K562 (cell line): ENCODE measurements at regions not wholly inside any gene's neighbourhood (a gene's known extent, or its start where the extent isn't known, plus 50 kb on each side); places are given as distances from the start of the nearest gene placed in this dataset.
A peak's percentile ranks its signal among the peaks of the same experiment; 100 is the strongest.

Experiments used
- ATAC-seq: fragments of 200-7000 bp; cut with Tn5 transposase; 3 replicates; pipeline ENCODE4 v1.9.1; 2020; ENCODE audit warnings: moderate library complexity
- BruUV-seq: library from RNA; stranded (reverse); fragments of 400-500 nt; replicated peaks from 2 replicates; lab custom pipeline; 2021; lab: Mats Ljungman, UMichigan
- CTCF ChIA-PET: fragments of 300-600 bp; formaldehyde crosslinking; extraction: SDS; loops from one replicate; lab custom pipeline; 2021; ENCODE audit warnings: low intra/inter-chr PET ratio; lab: Yijun Ruan, JAX
- POLR2A ChIA-PET: fragments of 300-600, 350-650 bp; sonication (Branson Sonifier 250); formaldehyde crosslinking; extraction: SDS; loops from one replicate; lab custom pipeline; 2021; ENCODE audit warnings: antibody characterized with exemption, inconsistent platforms; lab: Yijun Ruan, JAX
- DNase-seq, 4 experiments: peaks; one replicate each; pipeline versions ENCODE4 v3.0.0 to v3.0.0-alpha.2; 2011 to 2018; ENCODE audit warnings: low spot score in 3 of 4, mixed read lengths in 3 of 4; ENCODE audit errors: extremely low read depth in 1 of 4
- FAIRE-seq: peaks from 2 replicates; lab custom pipeline; 2011; peaks lifted over from hg19 to GRCh38; lab: Jason Lieb, UNC
- H2AFZ ChIP-seq: 2 replicates; pipeline ENCODE4 v1.6.0; 2011; ENCODE audit warnings: low read depth, low read length, control low read depth, inconsistent platforms
- H3K27ac ChIP-seq: fragments of 200-600 bp; 3 replicates; pipeline ENCODE4 v1.8.0; 2011; ENCODE audit warnings: low read depth, mild to moderate bottlenecking, control low read depth, inconsistent platforms, low read length, moderate library complexity, mixed read lengths; ENCODE audit errors: extremely low read depth
- H3K27me3 ChIP-seq, 2 experiments: fragments of 300-600 bp in 1 of 2; 2 replicates in 1 of 2; 3 replicates in 1 of 2; pipeline versions ENCODE4 v1.6.0 to v1.8.0; 2011; ENCODE audit warnings: inconsistent platforms in 2 of 2, low read length in 2 of 2, mild to moderate bottlenecking in 1 of 2, mixed read lengths in 1 of 2, moderate library complexity in 1 of 2; ENCODE audit not compliant: control insufficient read depth in 2 of 2, insufficient read depth in 2 of 2
- H3K36me3 ChIP-seq: fragments of 300-600 bp; 3 replicates; pipeline ENCODE4 v1.8.0; 2011; ENCODE audit warnings: mild to moderate bottlenecking, low read length, inconsistent platforms; ENCODE audit not compliant: control insufficient read depth, insufficient read depth
- H3K4me1 ChIP-seq, 2 experiments: fragments of 200-600 bp in 1 of 2; replicated peaks in 1 of 2; 2 replicates in 1 of 2; 3 replicates in 1 of 2; pipeline versions ENCODE4 v1.5.1 to v1.8.0; 2011; ENCODE audit warnings: inconsistent platforms in 2 of 2, low read length in 2 of 2, mild to moderate bottlenecking in 1 of 2, mixed read lengths in 1 of 2, moderate library complexity in 1 of 2; ENCODE audit not compliant: control insufficient read depth in 2 of 2, insufficient read depth in 2 of 2
- H3K4me2 ChIP-seq: 2 replicates; pipeline ENCODE4 v1.6.1; 2011; ENCODE audit warnings: low read length, control low read depth, inconsistent platforms, mixed read lengths; ENCODE audit not compliant: insufficient read depth
- H3K4me3 ChIP-seq: fragments of 200-600 bp; sonication (generic), shearing (Covaris generic); 2 replicates; pipeline ENCODE4 v1.5.1; 2016; ENCODE audit warnings: control low read depth, inconsistent platforms
- H3K79me2 ChIP-seq: fragments of 200-600 bp; 3 replicates; pipeline ENCODE4 v1.8.0; 2011; ENCODE audit warnings: low read length, inconsistent platforms; ENCODE audit not compliant: control insufficient read depth, insufficient read depth
- H3K9ac ChIP-seq, 2 experiments: 2 replicates each; pipeline versions ENCODE4 v1.6.0 to v1.6.1; 2011; ENCODE audit warnings: low read depth in 2 of 2, low read length in 2 of 2, control low read depth in 1 of 2, inconsistent platforms in 1 of 2, mild to moderate bottlenecking in 1 of 2, mixed read lengths in 1 of 2; ENCODE audit not compliant: insufficient read depth in 1 of 2
- H3K9me1 ChIP-seq: one replicate; pipeline ENCODE4 v1.6.0; 2011; ENCODE audit warnings: inconsistent platforms, mild to moderate bottlenecking, low read length, moderate library complexity; ENCODE audit not compliant: control insufficient read depth, insufficient read depth
- H3K9me3 ChIP-seq: replicated peaks from 2 replicates; pipeline ENCODE4 v1.5.1; 2011; ENCODE audit warnings: low read depth, low read length, inconsistent platforms; ENCODE audit not compliant: control insufficient read depth, insufficient read depth
- H4K20me1 ChIP-seq: replicated peaks from 2 replicates; pipeline ENCODE4 v1.6.1; 2011; ENCODE audit warnings: low read length, inconsistent platforms, mixed read lengths; ENCODE audit not compliant: control insufficient read depth, insufficient read depth
- CTCF ChIP-seq, 3 experiments: IDR thresholded peaks in 2 of 3; conservative IDR thresholded peaks in 1 of 3; 2 replicates each; pipeline ENCODE4 v1.5.1; 2011 to 2012; ENCODE audit warnings: low read length in 3 of 3, mild to moderate bottlenecking in 3 of 3, control low read depth in 2 of 3, improper control_type of control experiment in 1 of 3, inconsistent platforms in 1 of 3, low read depth in 1 of 3, mixed read lengths in 1 of 3, moderate library complexity in 1 of 3; ENCODE audit not compliant: insufficient read depth in 2 of 3
- DIDO1 ChIP-seq: fragments of 450-650 bp; IDR thresholded peaks from 2 replicates; pipeline ENCODE4 v1.6.1; 2016; ENCODE audit warnings: low read depth, missing biosample characterization, missing genetic modification characterization
- NCOA6 ChIP-seq: fragments of 450-650 bp; IDR thresholded peaks from 2 replicates; pipeline ENCODE4 v1.6.1; 2017; ENCODE audit warnings: mild to moderate bottlenecking
- RAD21 ChIP-seq, 2 experiments: fragments of 250-450 bp in 1 of 2; fragments of 450-650 bp in 1 of 2; sonication (Bioruptor Pico) in 1 of 2; formaldehyde crosslinking in 1 of 2; IDR thresholded peaks in 1 of 2; conservative IDR thresholded peaks in 1 of 2; 2 replicates each; pipeline versions ENCODE4 v1.4.0 to v1.8.0; 2020 to 2022; ENCODE audit warnings: mild to moderate bottlenecking in 2 of 2, moderate library complexity in 1 of 2
- RBM25 ChIP-seq: fragments of 200-400 bp; formaldehyde crosslinking; IDR thresholded peaks from 2 replicates; pipeline ENCODE4 v1.6.1; 2018; ENCODE audit warnings: low read length, low read depth, moderate library complexity; ENCODE audit not compliant: severe bottlenecking
- SMAD4 ChIP-seq: fragments of 250-450 bp; sonication (Bioruptor Pico); conservative IDR thresholded peaks from 2 replicates; pipeline ENCODE4 v1.8.0; 2021; ENCODE audit warnings: inconsistent platforms, mild to moderate bottlenecking, moderate library complexity
- ZNF407 ChIP-seq: fragments of 450-650 bp; IDR thresholded peaks from 2 replicates; pipeline ENCODE4 v1.6.1; 2016; ENCODE audit warnings: low read depth
- WGBS: fragments of 100-300 bp; shearing (Covaris generic); methylation state at CpG from one replicate; pipeline ENCODE4 v1.1.6; 2016; ENCODE audit warnings: low coverage, mixed read lengths; ENCODE audit not compliant: insufficient coverage; ENCODE audit errors: missing lambda C conversion rate; 5-methylcytosine and 5-hydroxymethylcytosine counted together
- in situ Hi-C: fragments of 300-500 bp; cut with MboI; formaldehyde crosslinking; loops from 4 replicates; pipeline ENCODE4 v1.15.0; 2018; ENCODE audit warnings: inconsistent platforms, mixed read lengths
- intact Hi-C: fragments of 100-400 bp; cut with micrococcal nuclease; formaldehyde crosslinking; loops from 2 replicates; pipeline ENCODE4 v1.14.2; 2022
- TF ChIP-seq, protein P1 (sequence below): fragments of 250-450 bp; sonication (Bioruptor Pico); IDR thresholded peaks from 2 replicates; pipeline ENCODE4 v1.5.0; 2022; ENCODE audit warnings: mild to moderate bottlenecking

DNA sequence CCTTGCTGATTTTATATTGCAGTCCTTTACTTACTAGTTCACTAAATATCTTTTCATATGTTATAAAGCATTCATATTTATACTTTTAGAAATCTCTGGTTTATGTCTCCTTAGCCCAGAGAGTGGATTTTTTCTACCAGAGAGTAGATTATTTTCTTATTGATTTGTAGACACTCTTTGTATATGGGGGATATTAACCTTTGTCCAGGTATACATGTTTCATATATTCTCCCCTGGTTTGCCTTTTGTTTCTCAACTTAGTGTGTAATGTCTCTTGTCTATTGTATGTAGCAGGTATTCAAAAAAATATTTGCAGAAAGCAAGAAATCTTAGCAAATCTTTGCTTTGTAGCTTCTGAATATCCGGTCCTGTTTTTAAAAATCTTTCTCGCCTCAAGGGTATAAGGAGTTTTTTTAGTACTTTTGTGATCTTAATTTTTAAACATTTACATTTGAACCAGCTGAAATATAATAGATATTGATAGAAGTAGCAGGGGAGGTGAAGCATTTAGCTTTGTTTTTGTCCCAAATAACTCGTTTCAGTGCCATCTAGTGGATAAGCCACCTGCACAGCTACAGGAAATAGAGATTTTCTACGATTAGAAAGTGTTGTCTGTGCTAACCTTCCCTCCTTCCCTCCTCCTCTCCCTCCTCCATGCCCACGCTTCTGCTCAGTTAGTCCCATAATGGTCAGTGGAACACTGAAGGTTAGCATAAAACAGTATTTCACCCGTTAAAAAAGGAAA lies 97.0 kb downstream of the PHETA1 start:
- intact Hi-C loops, result no loop called here
- H3K4me1 ChIP-seq, result no peaks in the 10 kb centered on the region
- H3K9me3 ChIP-seq, result no peaks in the 10 kb centered on the region; the same call in 1 of the 2 replicates
- no peaks in the 10 kb centered on the region for H4K20me1 ChIP-seq
- H3K36me3 ChIP-seq, result no peaks in the 10 kb centered on the region
- H3K4me2 ChIP-seq, result no peak overlapping the region
- CTCF ChIA-PET, result no interaction called here
- H3K79me2 ChIP-seq, result no peaks in the 10 kb centered on the region
- no peak for ATAC-seq
- H3K9me1 ChIP-seq, result no peaks in the 10 kb centered on the region
- H3K4me3 ChIP-seq, result no peak overlapping the region
- no peak for DNase-seq
- WGBS, result 7% methylated on average over 6 of the region's 6 CpGs
- no TSS peak for BruUV-seq
- H2AFZ ChIP-seq, result no peak overlapping the region
- no peak for TF ChIP-seq NCOA6
- no peak for TF ChIP-seq ZNF407
- TF ChIP-seq SMAD4 (CRISPR knock-in tag), result no peak
- TF ChIP-seq DIDO1 (tag), result no peak
- TF ChIP-seq, protein P1, sequence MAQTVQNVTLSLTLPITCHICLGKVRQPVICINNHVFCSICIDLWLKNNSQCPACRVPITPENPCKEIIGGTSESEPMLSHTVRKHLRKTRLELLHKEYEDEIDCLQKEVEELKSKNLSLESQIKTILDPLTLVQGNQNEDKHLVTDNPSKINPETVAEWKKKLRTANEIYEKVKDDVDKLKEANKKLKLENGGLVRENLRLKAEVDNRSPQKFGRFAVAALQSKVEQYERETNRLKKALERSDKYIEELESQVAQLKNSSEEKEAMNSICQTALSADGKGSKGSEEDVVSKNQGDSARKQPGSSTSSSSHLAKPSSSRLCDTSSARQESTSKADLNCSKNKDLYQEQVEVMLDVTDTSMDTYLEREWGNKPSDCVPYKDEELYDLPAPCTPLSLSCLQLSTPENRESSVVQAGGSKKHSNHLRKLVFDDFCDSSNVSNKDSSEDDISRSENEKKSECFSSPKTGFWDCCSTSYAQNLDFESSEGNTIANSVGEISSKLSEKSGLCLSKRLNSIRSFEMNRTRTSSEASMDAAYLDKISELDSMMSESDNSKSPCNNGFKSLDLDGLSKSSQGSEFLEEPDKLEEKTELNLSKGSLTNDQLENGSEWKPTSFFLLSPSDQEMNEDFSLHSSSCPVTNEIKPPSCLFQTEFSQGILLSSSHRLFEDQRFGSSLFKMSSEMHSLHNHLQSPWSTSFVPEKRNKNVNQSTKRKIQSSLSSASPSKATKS (CRISPR knock-in tag), result no peak
- TF ChIP-seq CTCF (IDR thresholded peaks at IDR 0.05 in 2 of 3, conservative IDR thresholded peaks at IDR 0.05 in 1 of 3; ENCODE audit: insufficient read depth in 2 of 3, low read depth in 1 of 3, low read length in 3 of 3), result peak; percentile 9 to 25 (median 17); a peak in 3 of 6 replicates
- peak in 1 of 2 experiments; percentile 23; a peak in 1 of 4 replicates for TF ChIP-seq RAD21 (CRISPR knock-in tag; conservative IDR thresholded peaks at IDR 0.05 in 1 of 2, IDR thresholded peaks at IDR 0.05 in 1 of 2)
- peak; percentile 22 for TF ChIP-seq RBM25
- peak; percentile 56 for FAIRE-seq
- POLR2A ChIA-PET, result interaction anchor here (0.7 kb wide), 1 partner anchor 13 kb away, joined by 3 read pairs; no protein-coding TSS in a partner anchor
- H3K27ac ChIP-seq, result no peak overlapping the region
- no peak overlapping the region for H3K9ac ChIP-seq
- in situ Hi-C loops, result no loop called here
- peaks cover 23 to 42% of the 10 kb centered on the region in 2 experiments; a peak in 4 of 5 replicates for H3K27me3 ChIP-seq
